ENCODE measurements at regions not wholly inside any gene's neighbourhood (a gene's known extent, or its start where the extent isn't known, plus 50 kb on each side); places are given as distances from the start of the nearest gene placed in this dataset.

DNA sequence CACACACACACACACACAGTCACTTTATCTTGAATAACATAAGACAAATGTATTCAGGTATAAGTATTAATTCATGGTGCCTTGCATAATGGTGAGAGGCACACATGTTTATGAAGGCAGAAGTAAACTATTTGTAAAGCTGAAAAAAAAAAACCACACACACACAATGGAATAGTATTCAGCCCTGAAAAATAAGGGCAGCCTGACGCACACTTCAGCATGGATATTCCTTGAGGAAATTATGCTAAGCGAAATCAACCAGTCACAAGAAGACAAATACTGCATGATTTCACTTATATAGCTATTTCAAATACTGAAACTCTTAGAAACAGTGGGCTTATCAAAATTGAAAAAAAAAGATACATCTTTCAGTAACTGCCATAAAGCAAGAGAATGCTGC lies 200.2 kb upstream of the RBFOX1 start:
- FAIRE-seq = no peak
- TF ChIP-seq EZH2 (IDR thresholded peaks at IDR 0.05; ENCODE audit: low read length) = no peak
- TF ChIP-seq, protein P1, sequence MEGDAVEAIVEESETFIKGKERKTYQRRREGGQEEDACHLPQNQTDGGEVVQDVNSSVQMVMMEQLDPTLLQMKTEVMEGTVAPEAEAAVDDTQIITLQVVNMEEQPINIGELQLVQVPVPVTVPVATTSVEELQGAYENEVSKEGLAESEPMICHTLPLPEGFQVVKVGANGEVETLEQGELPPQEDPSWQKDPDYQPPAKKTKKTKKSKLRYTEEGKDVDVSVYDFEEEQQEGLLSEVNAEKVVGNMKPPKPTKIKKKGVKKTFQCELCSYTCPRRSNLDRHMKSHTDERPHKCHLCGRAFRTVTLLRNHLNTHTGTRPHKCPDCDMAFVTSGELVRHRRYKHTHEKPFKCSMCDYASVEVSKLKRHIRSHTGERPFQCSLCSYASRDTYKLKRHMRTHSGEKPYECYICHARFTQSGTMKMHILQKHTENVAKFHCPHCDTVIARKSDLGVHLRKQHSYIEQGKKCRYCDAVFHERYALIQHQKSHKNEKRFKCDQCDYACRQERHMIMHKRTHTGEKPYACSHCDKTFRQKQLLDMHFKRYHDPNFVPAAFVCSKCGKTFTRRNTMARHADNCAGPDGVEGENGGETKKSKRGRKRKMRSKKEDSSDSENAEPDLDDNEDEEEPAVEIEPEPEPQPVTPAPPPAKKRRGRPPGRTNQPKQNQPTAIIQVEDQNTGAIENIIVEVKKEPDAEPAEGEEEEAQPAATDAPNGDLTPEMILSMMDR (optimal IDR thresholded peaks at IDR 0.05 in 1 of 3, IDR thresholded peaks at IDR 0.05 in 1 of 3, conservative IDR thresholded peaks at IDR 0.05 in 1 of 3; ENCODE audit: extremely low read depth in 1 of 3, insufficient read depth in 2 of 3, low read length in 3 of 3) = no peak
- H3K4me2 ChIP-seq (ENCODE audit: control insufficient read depth, extremely low read depth, insufficient read depth, low read depth, low read length) = no peak overlapping the region
- no peak overlapping the region for H3K27ac ChIP-seq (ENCODE audit: control insufficient read depth, insufficient read depth, low read length)
- peaks cover 2% of the 10 kb centered on the region for H3K9me3 ChIP-seq (ENCODE audit: control insufficient read depth, low read depth, low read length)
- dilution Hi-C loops (cut with MboI; ENCODE audit: extremely low pct_ligation_motif_present, low sequenced_read_pairs) = no loop called here
- H2AFZ ChIP-seq (ENCODE audit: control insufficient read depth, low read length) = no peak overlapping the region
- no peaks in the 10 kb centered on the region for H4K20me1 ChIP-seq (ENCODE audit: control insufficient read depth, extremely low read depth, insufficient read depth, low read length)
- H3K27me3 ChIP-seq (ENCODE audit: control insufficient read depth, extremely low read depth, insufficient read depth, low read length) = no peaks in the 10 kb centered on the region
- no peaks in the 10 kb centered on the region for H3K36me3 ChIP-seq (ENCODE audit: control insufficient read depth in 2 of 2, extremely low read depth in 1 of 2, insufficient read depth in 2 of 2, low read length in 2 of 2)
- no peak overlapping the region for H3K4me3 ChIP-seq (ENCODE audit: control insufficient read depth in 2 of 3, extremely low read depth in 1 of 3, insufficient read depth in 2 of 3, low read depth in 1 of 3, low read length in 3 of 3)
- no peaks in the 10 kb centered on the region for H3K79me2 ChIP-seq (ENCODE audit: control insufficient read depth, insufficient read depth, low read length)
- H3K9me1 ChIP-seq (ENCODE audit: control insufficient read depth, extremely low read depth, insufficient read depth, low read length) = no peaks in the 10 kb centered on the region
- H3K4me1 ChIP-seq (ENCODE audit: control insufficient read depth, extremely low read depth, insufficient read depth, low read length) = no peaks in the 10 kb centered on the region
- no peak overlapping the region for H3K9ac ChIP-seq (ENCODE audit: control insufficient read depth, extremely low read depth, insufficient read depth, low read length)
- DNase-seq (ENCODE audit: low read depth, low spot score) = no peak

DNA sequence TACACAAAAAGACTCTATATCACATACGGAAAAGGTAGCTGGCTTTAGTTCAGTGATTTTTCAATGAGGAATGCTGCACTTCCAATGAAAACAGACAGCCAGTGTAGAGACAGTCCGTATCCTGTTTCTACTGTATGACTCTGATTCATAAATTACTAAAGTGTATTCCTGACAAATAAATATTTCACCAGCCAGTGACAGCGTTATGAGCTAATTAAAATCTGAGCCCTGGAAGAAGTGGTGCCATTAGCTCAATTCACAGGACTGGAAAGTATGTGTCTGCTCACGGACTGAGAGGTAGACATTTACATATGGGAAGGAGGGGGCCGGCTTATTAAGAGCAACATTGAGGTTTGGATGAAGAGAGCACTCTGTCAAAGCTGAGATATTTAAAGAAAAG lies 207.9 kb upstream of the RBFOX1 start:
- no peak overlapping the region for H3K27ac ChIP-seq (ENCODE audit: control insufficient read depth, insufficient read depth, low read length)
- H3K9me1 ChIP-seq (ENCODE audit: control insufficient read depth, extremely low read depth, insufficient read depth, low read length) = no peaks in the 10 kb centered on the region
- H3K79me2 ChIP-seq (ENCODE audit: control insufficient read depth, insufficient read depth, low read length) = no peaks in the 10 kb centered on the region
- peaks cover 2% of the 10 kb centered on the region for H3K9me3 ChIP-seq (ENCODE audit: control insufficient read depth, low read depth, low read length)
- no peaks in the 10 kb centered on the region for H3K4me1 ChIP-seq (ENCODE audit: control insufficient read depth, extremely low read depth, insufficient read depth, low read length)
- no peak for DNase-seq (ENCODE audit: low read depth, low spot score)
- no peaks in the 10 kb centered on the region for H3K27me3 ChIP-seq (ENCODE audit: control insufficient read depth, extremely low read depth, insufficient read depth, low read length)
- dilution Hi-C loops (cut with MboI; ENCODE audit: extremely low pct_ligation_motif_present, low sequenced_read_pairs) = no loop called here
- TF ChIP-seq, protein P1 (optimal IDR thresholded peaks at IDR 0.05 in 1 of 3, IDR thresholded peaks at IDR 0.05 in 1 of 3, conservative IDR thresholded peaks at IDR 0.05 in 1 of 3; ENCODE audit: extremely low read depth in 1 of 3, insufficient read depth in 2 of 3, low read length in 3 of 3) = no peak
- TF ChIP-seq EZH2 (IDR thresholded peaks at IDR 0.05; ENCODE audit: low read length) = no peak
- no peak for FAIRE-seq
- H4K20me1 ChIP-seq (ENCODE audit: control insufficient read depth, extremely low read depth, insufficient read depth, low read length) = no peaks in the 10 kb centered on the region
- H2AFZ ChIP-seq (ENCODE audit: control insufficient read depth, low read length) = no peak overlapping the region
- H3K9ac ChIP-seq (ENCODE audit: control insufficient read depth, extremely low read depth, insufficient read depth, low read length) = no peak overlapping the region
- no peaks in the 10 kb centered on the region for H3K36me3 ChIP-seq (ENCODE audit: control insufficient read depth in 2 of 2, extremely low read depth in 1 of 2, insufficient read depth in 2 of 2, low read length in 2 of 2)
- H3K4me2 ChIP-seq (ENCODE audit: control insufficient read depth, extremely low read depth, insufficient read depth, low read depth, low read length) = no peak overlapping the region
- H3K4me3 ChIP-seq (ENCODE audit: control insufficient read depth in 2 of 3, extremely low read depth in 1 of 3, insufficient read depth in 2 of 3, low read depth in 1 of 3, low read length in 3 of 3) = no peak overlapping the region

Data from keratinocyte (primary cell).